ENCODE measurements at regions not wholly inside any gene's neighbourhood (a gene's known extent, or its start where the extent isn't known, plus 50 kb on each side); places are given as distances from the start of the nearest gene placed in this dataset.
"Not testable (repeated sequence)": the region's sequence is repeated elsewhere in the genome, so short reads cannot be mapped to it uniquely, and the experiment has no call there.

DNA sequence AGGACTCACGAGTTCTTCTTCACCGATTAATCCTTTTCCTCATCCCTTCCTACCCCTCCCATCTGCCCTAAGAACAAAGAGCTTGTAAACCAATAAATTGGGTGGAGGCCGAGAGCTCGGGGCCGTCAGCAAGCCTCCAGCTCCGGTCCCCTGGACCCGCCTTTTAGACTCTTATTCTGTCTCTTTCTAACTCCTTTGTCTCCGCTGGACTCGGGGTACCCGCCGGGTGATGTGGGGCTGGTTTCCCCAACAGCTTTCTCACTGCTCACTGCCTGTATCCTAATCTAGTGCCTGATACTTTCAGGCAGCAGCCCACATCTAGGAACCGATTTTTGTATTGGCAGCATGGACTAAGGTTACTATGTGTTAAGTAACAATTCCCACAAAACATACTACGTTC, 169.1 kb downstream of the THBS2 start:
- H3K9me3 Mint-ChIP-seq: not testable (repeated sequence)

GRCh38 chr6:169084067-169084466, 169.6 kb downstream of the THBS2 start:
- Mint-ChIP-seq H3K36me3 (ENCODE audit: low read depth) (no peaks in the 10 kb centered on the region), H3K27me3 (peaks cover 4% of the 10 kb centered on the region), H3K27ac (no peak overlapping the region)

More for the DNA sequence above, 169.1 kb downstream of the THBS2 start:
- H3K27ac Mint-ChIP-seq; H3K4me1 Mint-ChIP-seq (ENCODE audit: low read depth); H3K36me3 Mint-ChIP-seq (ENCODE audit: low read depth); H3K4me3 Mint-ChIP-seq; H3K27me3 Mint-ChIP-seq: not testable (repeated sequence)

GRCh38 chr6:169083508-169083874, 170.2 kb downstream of the THBS2 start:
- Mint-ChIP-seq H3K27ac (no peak overlapping the region), H3K9me3 (peaks cover 5% of the 10 kb centered on the region), H3K4me1 (ENCODE audit: low read depth) (no peaks in the 10 kb centered on the region), H3K27me3 (peaks cover 4% of the 10 kb centered on the region), H3K4me3 (no peak overlapping the region), H3K36me3 (ENCODE audit: low read depth) (no peaks in the 10 kb centered on the region)

More at GRCh38 chr6:169084067-169084466, 169.6 kb downstream of the THBS2 start:
- Mint-ChIP-seq H3K4me3 (no peak overlapping the region), H3K4me1 (ENCODE audit: low read depth) (no peaks in the 10 kb centered on the region), H3K9me3 (peaks cover 9% of the 10 kb centered on the region)

- H3K27me3 Mint-ChIP-seq: peaks cover 4% of the 10 kb centered on the region
- H3K27ac Mint-ChIP-seq: no peak overlapping the region
- H3K9me3 Mint-ChIP-seq: peaks cover 5% of the 10 kb centered on the region
- no peak overlapping the region for H3K4me3 Mint-ChIP-seq
- no peaks in the 10 kb centered on the region for H3K36me3 Mint-ChIP-seq (ENCODE audit: low read depth)
- no peaks in the 10 kb centered on the region for H3K4me1 Mint-ChIP-seq (ENCODE audit: low read depth)
Measured at GRCh38 chr6:169082817-169083507, 170.7 kb downstream of the THBS2 start.

GRCh38 chr6:169082093-169082492, 171.6 kb downstream of the THBS2 start:
- Mint-ChIP-seq H3K4me1 (ENCODE audit: low read depth) (no peaks in the 10 kb centered on the region), H3K9me3 (peaks cover 5% of the 10 kb centered on the region), H3K27ac (no peak overlapping the region), H3K36me3 (ENCODE audit: low read depth) (no peaks in the 10 kb centered on the region), H3K27me3 (peaks cover 4% of the 10 kb centered on the region), H3K4me3 (no peak overlapping the region)

GRCh38 chr6:169081248-169081647, 172.4 kb downstream of the THBS2 start:
- H3K4me3 Mint-ChIP-seq: no peak overlapping the region
- H3K27me3 Mint-ChIP-seq: peaks cover 4% of the 10 kb centered on the region
- H3K4me1 Mint-ChIP-seq (ENCODE audit: low read depth): no peaks in the 10 kb centered on the region
- H3K9me3 Mint-ChIP-seq: peaks cover 5% of the 10 kb centered on the region
- H3K27ac Mint-ChIP-seq: no peak overlapping the region
- no peaks in the 10 kb centered on the region for H3K36me3 Mint-ChIP-seq (ENCODE audit: low read depth)

- Mint-ChIP-seq H3K4me1 (ENCODE audit: low read depth) (no peaks in the 10 kb centered on the region), H3K27me3 (peaks cover 4% of the 10 kb centered on the region), H3K9me3 (peaks cover 5% of the 10 kb centered on the region), H3K4me3 (no peak overlapping the region), H3K27ac (no peak overlapping the region), H3K36me3 (ENCODE audit: low read depth) (no peaks in the 10 kb centered on the region)
Measured at GRCh38 chr6:169079650-169080049, 174.0 kb downstream of the THBS2 start.

GRCh38 chr6:169078399-169079145, 175.1 kb downstream of the THBS2 start:
- H3K4me1 Mint-ChIP-seq (ENCODE audit: low read depth): no peaks in the 10 kb centered on the region
- no peak overlapping the region for H3K27ac Mint-ChIP-seq
- H3K27me3 Mint-ChIP-seq: peaks cover 4% of the 10 kb centered on the region
- H3K36me3 Mint-ChIP-seq (ENCODE audit: low read depth): no peaks in the 10 kb centered on the region
- H3K4me3 Mint-ChIP-seq: no peak overlapping the region
- no peaks in the 10 kb centered on the region for H3K9me3 Mint-ChIP-seq

DNA sequence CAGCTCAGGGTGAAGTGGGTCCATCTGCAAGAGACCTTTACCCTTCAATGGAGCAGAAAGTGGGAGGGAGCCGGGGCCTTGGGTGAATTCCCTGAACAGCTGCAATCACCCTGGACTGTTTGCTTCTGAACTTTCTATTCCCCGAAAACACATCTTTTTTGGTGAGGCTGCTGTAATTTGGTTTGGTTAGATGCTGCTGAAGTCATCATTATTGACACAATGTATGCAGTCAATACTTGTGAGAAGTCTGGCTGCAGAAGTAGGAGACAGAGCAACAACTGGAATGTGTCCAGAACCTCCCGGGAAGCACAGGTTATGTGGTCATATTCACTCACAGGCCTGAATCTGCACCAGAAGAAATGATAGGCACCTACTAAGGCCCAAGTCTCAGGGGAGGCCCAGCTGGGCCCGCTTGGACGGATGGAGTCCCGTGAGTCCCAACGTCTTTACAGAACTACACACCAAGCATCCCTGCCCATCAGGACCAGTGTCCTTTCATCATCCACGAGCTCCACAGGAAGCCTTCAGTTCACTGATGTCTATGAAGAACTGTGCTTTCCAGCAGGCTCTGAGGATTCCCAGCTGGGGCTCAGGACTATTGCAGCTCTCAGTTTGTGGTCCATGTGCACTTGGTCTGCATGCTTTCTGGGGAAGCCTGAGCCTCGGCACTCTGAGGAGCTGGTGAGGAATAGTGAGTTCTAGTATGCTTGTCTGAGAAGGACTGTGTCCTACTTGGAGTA, 177.6 kb downstream of the THBS2 start:
- Mint-ChIP-seq H3K36me3 (ENCODE audit: low read depth) (no peaks in the 10 kb centered on the region), H3K27me3 (no peaks in the 10 kb centered on the region), H3K4me3 (no peak overlapping the region), H3K4me1 (ENCODE audit: low read depth) (no peaks in the 10 kb centered on the region), H3K9me3 (no peaks in the 10 kb centered on the region), H3K27ac (no peak overlapping the region)

GRCh38 chr6:169075211-169075914, 178.3 kb downstream of the THBS2 start:
- H3K4me3 Mint-ChIP-seq: no peak overlapping the region

GRCh38 chr6:169074526-169074925, 179.1 kb downstream of the THBS2 start:
- Mint-ChIP-seq H3K27ac (no peak overlapping the region), H3K9me3 (no peaks in the 10 kb centered on the region), H3K27me3 (no peaks in the 10 kb centered on the region), H3K36me3 (ENCODE audit: low read depth) (no peaks in the 10 kb centered on the region), H3K4me3 (no peak overlapping the region), H3K4me1 (ENCODE audit: low read depth) (no peaks in the 10 kb centered on the region)

More at GRCh38 chr6:169075211-169075914, 178.3 kb downstream of the THBS2 start:
- Mint-ChIP-seq H3K27ac (no peak overlapping the region), H3K4me1 (ENCODE audit: low read depth) (no peaks in the 10 kb centered on the region), H3K9me3 (no peaks in the 10 kb centered on the region), H3K27me3 (no peaks in the 10 kb centered on the region), H3K36me3 (ENCODE audit: low read depth) (no peaks in the 10 kb centered on the region)

DNA sequence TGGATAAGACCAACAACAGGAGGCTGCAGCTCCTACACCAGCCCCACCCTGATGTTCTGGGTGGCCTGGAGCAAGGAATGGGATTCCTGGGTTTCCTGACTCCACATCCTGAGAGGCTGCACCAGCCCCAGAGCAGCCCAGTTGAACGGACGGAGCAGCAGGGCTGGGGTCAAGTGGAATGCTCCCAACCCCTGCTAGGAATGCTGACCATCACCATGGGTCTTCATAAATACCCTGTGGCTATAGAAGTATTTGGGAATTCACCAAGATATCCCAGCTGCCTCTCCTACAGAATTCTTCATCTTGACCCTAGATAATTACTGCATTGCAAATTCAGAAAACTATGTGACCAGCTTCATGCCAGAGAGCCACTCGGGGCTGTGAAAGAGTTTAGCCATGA, 180.3 kb downstream of the THBS2 start:
- no peaks in the 10 kb centered on the region for H3K9me3 Mint-ChIP-seq
- no peaks in the 10 kb centered on the region for H3K4me1 Mint-ChIP-seq (ENCODE audit: low read depth)
- H3K36me3 Mint-ChIP-seq (ENCODE audit: low read depth): no peaks in the 10 kb centered on the region
- no peaks in the 10 kb centered on the region for H3K27me3 Mint-ChIP-seq
- no peak overlapping the region for H3K4me3 Mint-ChIP-seq
- no peak overlapping the region for H3K27ac Mint-ChIP-seq

DNA sequence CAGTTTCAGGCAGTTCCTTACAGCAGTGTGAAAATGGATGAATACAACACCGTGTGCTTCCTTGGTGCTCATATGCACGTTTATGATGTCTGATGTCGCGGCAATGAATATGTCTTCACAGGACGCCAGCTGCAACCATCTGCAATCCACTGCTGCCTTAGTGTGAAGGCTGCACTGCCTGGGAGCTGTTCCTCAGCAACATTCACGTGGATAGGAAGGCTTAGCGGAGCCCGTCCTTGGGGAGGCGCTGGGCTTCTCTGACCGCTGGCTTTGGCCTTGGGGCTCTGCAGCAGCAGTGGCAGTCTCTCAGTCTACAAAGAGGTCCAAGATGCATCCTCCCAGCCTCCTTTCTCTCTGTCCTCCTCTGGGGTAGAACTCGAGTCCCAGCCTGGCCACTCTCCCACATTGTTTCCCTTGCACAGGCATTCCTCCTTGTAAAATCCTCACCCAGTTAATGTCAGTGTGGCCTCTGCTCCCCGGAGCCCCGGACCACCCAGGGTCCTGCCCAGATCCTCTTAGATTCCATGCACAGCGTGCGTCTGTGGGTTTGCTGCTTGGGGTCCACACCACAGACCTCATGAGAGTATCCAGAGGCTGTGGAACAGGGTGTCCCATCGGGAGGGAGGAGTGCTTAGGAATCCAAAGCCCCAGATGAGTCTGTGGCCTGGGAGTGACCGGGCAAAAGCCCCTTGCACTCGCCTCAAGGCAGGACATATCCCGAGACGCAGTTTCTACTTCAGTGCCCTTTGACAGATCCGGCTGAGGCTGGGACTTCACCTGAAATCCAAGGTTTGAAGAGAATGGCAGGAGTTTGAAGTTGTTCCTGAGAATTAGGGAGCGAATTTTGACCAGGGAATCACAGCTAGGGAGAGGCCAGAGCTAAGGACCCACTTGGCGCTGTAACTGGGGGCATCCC, 181.3 kb downstream of the THBS2 start:
- H3K4me1 Mint-ChIP-seq (ENCODE audit: low read depth): no peaks in the 10 kb centered on the region
- H3K4me3 Mint-ChIP-seq: no peak overlapping the region
- no peaks in the 10 kb centered on the region for H3K27me3 Mint-ChIP-seq
- H3K9me3 Mint-ChIP-seq: peaks cover under 1% of the 10 kb centered on the region
- H3K36me3 Mint-ChIP-seq (ENCODE audit: low read depth): no peaks in the 10 kb centered on the region
- no peak overlapping the region for H3K27ac Mint-ChIP-seq

- Mint-ChIP-seq H3K27me3 (no peaks in the 10 kb centered on the region), H3K4me3 (no peak overlapping the region), H3K27ac (no peak overlapping the region), H3K36me3 (ENCODE audit: low read depth) (no peaks in the 10 kb centered on the region), H3K4me1 (ENCODE audit: low read depth) (no peaks in the 10 kb centered on the region), H3K9me3 (peaks cover 4% of the 10 kb centered on the region)
Measured at GRCh38 chr6:169071394-169071793, 182.3 kb downstream of the THBS2 start.
